Activated CD4-positive, alpha-beta T cell treated with anti-CD3 and anti-CD28 coated beads, Interleukin-2, amount 50 U/mL, for 24 hours (primary cell): ENCODE measurements at regions not wholly inside any gene's neighbourhood (a gene's known extent, or its start where the extent isn't known, plus 50 kb on each side); places are given as distances from the start of the nearest gene placed in this dataset.

Source experiments
- DNase-seq, 2 donors: peaks; one replicate each; pipeline ENCODE4 v3.0.0-alpha.2; 2020; ENCODE audit warnings: low read depth in 1 of 2, low spot score in 1 of 2

- no peak for DNase-seq
Measured at GRCh38 chr9:115914291-115914690, 239.3 kb upstream of the PAPPA start.

- no peak for DNase-seq
Measured at GRCh38 chr9:115921301-115921700, 232.3 kb upstream of the PAPPA start.

GRCh38 chr9:115922444-115922843 is 231.1 kb upstream of the PAPPA start:
- no peak for DNase-seq

GRCh38 chr9:115923410-115923809 is 230.2 kb upstream of the PAPPA start:
- no peak for DNase-seq

- DNase-seq, result no peak
Measured at GRCh38 chr9:115923903-115924668, 229.5 kb upstream of the PAPPA start.

GRCh38 chr9:115924669-115924987 is 229.0 kb upstream of the PAPPA start:
- no peak for DNase-seq

- no peak for DNase-seq
Measured at GRCh38 chr9:115925424-115925823, 228.2 kb upstream of the PAPPA start.

GRCh38 chr9:115930472-115930871 is 223.1 kb upstream of the PAPPA start:
- no peak for DNase-seq

- no peak for DNase-seq
Measured at GRCh38 chr9:115938479-115938878, 215.1 kb upstream of the PAPPA start.

GRCh38 chr9:115939065-115939765 is 214.4 kb upstream of the PAPPA start:
- no peak for DNase-seq

GRCh38 chr9:115941561-115942315 is 211.9 kb upstream of the PAPPA start:
- no peak for DNase-seq

GRCh38 chr9:115943431-115944165 is 210.0 kb upstream of the PAPPA start:
- no peak for DNase-seq

- DNase-seq, result no peak
Measured at GRCh38 chr9:115944166-115944948, 209.2 kb upstream of the PAPPA start.

- no peak for DNase-seq
Measured at GRCh38 chr9:115945009-115945431, 208.6 kb upstream of the PAPPA start.

- DNase-seq, result no peak
Measured at GRCh38 chr9:115946530-115946929, 207.1 kb upstream of the PAPPA start.

GRCh38 chr9:115951977-115952376 is 201.6 kb upstream of the PAPPA start:
- DNase-seq, result no peak

GRCh38 chr9:115952430-115953292 is 200.9 kb upstream of the PAPPA start:
- DNase-seq, result no peak

- no peak for DNase-seq
Measured at GRCh38 chr9:115956371-115956770, 197.2 kb upstream of the PAPPA start.

GRCh38 chr9:115957585-115957984 is 196.0 kb upstream of the PAPPA start:
- DNase-seq, result no peak
